SU-DHL-6 (cell line): ENCODE measurements at regions not wholly inside any gene's neighbourhood (a gene's known extent, or its start where the extent isn't known, plus 50 kb on each side); places are given as distances from the start of the nearest gene placed in this dataset.

Experiments used
- H2AFZ ChIP-seq: fragments of 200-600 bp; sonication (generic); 2 replicates; pipeline ENCODE4 v1.6.1; 2014; ENCODE audit warnings: low read depth, mild to moderate bottlenecking, moderate library complexity, mixed read lengths, antibody characterized with exemption, low read length; ENCODE audit not compliant: severe bottlenecking
- H3F3A ChIP-seq: fragments of 200-600 bp; shearing (Covaris generic); 2 replicates; pipeline ENCODE4 v1.6.0; 2016; ENCODE audit warnings: antibody characterized with exemption, mild to moderate bottlenecking; ENCODE audit not compliant: insufficient read depth
- H3K27ac ChIP-seq: fragments of 200-600 bp; sonication (generic); 2 replicates; pipeline ENCODE4 v1.5.1; 2016; ENCODE audit warnings: low read depth, mild to moderate bottlenecking, low read length, moderate library complexity, mixed read lengths
- H3K27me3 ChIP-seq: fragments of 200-600 bp; sonication (generic), shearing (Covaris generic); 2 replicates; pipeline ENCODE4 v1.6.0; 2014; ENCODE audit warnings: mild to moderate bottlenecking, low read length
- H3K36me3 ChIP-seq: fragments of 200-600 bp; sonication (generic); 2 replicates; pipeline ENCODE4 v1.6.1; 2014; ENCODE audit warnings: mild to moderate bottlenecking, low read length, mixed read lengths
- H3K4me2 ChIP-seq: fragments of 300-600, 200-600 bp; shearing (Covaris generic), sonication (generic); 2 replicates; pipeline ENCODE4 v1.6.0; 2014; ENCODE audit warnings: low read length, low read depth, mild to moderate bottlenecking; ENCODE audit not compliant: poor library complexity, severe bottlenecking
- H3K4me3 ChIP-seq: fragments of 200-600 bp; sonication (generic); 2 replicates; pipeline ENCODE4 v1.5.1; 2014; ENCODE audit warnings: antibody characterized with exemption, low read length, mild to moderate bottlenecking, mixed read lengths; ENCODE audit not compliant: insufficient read depth, poor library complexity, severe bottlenecking
- H3K79me2 ChIP-seq: fragments of 200-600 bp; sonication (generic); 2 replicates; pipeline ENCODE4 v1.6.1; 2014; ENCODE audit warnings: mild to moderate bottlenecking, low read length, moderate library complexity; ENCODE audit not compliant: insufficient read depth
- H3K9ac ChIP-seq: fragments of 200-600 bp; sonication (generic); 2 replicates; pipeline ENCODE4 v1.7.0; 2014; ENCODE audit warnings: mild to moderate bottlenecking, low read length
- H3K9me2 ChIP-seq: fragments of 200-600 bp; sonication (generic); replicated peaks from 2 replicates; pipeline ENCODE4 v1.6.1; 2014; ENCODE audit warnings: low read length; ENCODE audit not compliant: insufficient read depth
- H3K9me3 ChIP-seq: fragments of 200-600 bp; sonication (generic); 2 replicates; pipeline ENCODE4 v1.6.1; 2014; ENCODE audit warnings: low read length, mixed read lengths; ENCODE audit not compliant: insufficient read depth
- H4K20me1 ChIP-seq: fragments of 200-600 bp; sonication (generic); 2 replicates; pipeline ENCODE4 v1.6.1; 2014; ENCODE audit warnings: low read depth, mild to moderate bottlenecking, antibody characterized with exemption, low read length, moderate library complexity, mixed read lengths
- EZH2phosphoT487 ChIP-seq: fragments of 200-600 bp; sonication (generic), shearing (Covaris generic); conservative IDR thresholded peaks from 2 replicates; pipeline ENCODE4 v1.6.1; 2018; ENCODE audit warnings: mild to moderate bottlenecking, antibody characterized with exemption, low read length, moderate library complexity, mixed read lengths
- TF ChIP-seq, protein P1 (sequence below): fragments of 200-600 bp; sonication (generic); IDR thresholded peaks from one replicate; pipeline ENCODE4 v1.5.1; 2017; ENCODE audit warnings: antibody characterized with exemption, mild to moderate bottlenecking, low read length, moderate library complexity; ENCODE audit not compliant: insufficient read depth, poor library complexity, severe bottlenecking

DNA sequence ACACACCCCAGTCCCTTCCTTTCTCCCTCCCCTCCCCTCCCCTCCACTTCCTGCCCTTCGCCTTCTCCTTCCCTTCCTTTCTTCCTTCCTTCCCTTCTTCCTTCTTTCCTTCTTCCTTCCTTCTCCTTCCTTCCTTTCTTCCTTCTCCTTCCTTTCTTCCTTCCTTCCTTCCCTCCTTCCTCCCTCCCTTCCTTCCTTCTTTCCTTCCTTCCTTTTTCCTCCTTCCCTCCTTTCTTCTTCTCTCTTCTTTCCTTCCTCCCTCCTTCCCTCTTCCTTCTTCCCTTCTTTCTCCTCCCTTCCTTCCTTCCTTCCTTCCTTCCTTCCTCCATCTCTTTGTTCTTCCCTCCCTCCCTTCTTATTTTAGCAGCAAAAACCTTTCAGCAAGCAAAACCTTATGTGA, 162.1 kb downstream of the EFNB1 start:
- H3K27me3 ChIP-seq = no peaks in the 10 kb centered on the region

DNA sequence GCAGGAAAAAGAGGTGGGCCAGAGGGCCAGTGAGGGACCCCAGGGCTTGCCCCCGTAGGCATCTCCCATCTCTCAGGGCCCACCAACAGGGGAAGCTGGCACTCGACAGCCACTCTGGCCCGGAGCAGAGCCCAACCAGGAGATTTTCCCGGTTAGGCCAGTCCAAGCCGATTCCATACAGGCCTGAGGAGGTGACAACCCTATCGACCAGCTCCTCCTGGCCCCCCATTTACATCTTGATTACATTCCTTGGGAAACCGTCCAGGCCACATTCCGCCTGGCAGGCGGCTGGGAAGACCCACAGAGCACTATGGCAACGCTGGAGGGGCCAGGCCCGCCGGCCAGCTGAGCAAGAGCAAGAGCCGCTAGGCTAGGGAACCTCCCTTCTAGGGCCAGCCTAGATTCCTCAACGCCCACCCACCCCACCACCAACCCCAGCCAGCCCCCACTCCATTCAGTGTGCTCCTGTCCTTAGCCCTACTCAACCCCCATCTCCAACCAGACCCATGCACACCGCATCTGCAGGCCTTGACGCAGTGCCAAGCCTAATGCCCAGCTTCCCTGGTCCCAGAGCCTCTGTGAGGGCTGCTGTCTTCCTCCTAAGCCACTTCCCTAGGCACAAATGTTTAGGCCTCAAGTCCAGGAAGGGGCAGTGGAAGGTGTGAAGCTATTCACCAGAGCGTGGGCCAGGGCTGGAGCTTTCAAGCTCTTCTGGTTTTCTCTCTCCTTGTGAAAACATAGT, 161.2 kb downstream of the EFNB1 start:
- H3K27me3 ChIP-seq = no peaks in the 10 kb centered on the region
- H3K4me2 ChIP-seq = no peak overlapping the region
- no peaks in the 10 kb centered on the region for H3K9me2 ChIP-seq
- H3F3A ChIP-seq = no peaks in the 10 kb centered on the region
- no peaks in the 10 kb centered on the region for H3K36me3 ChIP-seq
- H3K27ac ChIP-seq = no peak overlapping the region
- H3K9me3 ChIP-seq = no peaks in the 10 kb centered on the region
- H4K20me1 ChIP-seq = no peaks in the 10 kb centered on the region
- H2AFZ ChIP-seq = no peak overlapping the region
- no peak for TF ChIP-seq EZH2phosphoT487
- TF ChIP-seq, protein P1, sequence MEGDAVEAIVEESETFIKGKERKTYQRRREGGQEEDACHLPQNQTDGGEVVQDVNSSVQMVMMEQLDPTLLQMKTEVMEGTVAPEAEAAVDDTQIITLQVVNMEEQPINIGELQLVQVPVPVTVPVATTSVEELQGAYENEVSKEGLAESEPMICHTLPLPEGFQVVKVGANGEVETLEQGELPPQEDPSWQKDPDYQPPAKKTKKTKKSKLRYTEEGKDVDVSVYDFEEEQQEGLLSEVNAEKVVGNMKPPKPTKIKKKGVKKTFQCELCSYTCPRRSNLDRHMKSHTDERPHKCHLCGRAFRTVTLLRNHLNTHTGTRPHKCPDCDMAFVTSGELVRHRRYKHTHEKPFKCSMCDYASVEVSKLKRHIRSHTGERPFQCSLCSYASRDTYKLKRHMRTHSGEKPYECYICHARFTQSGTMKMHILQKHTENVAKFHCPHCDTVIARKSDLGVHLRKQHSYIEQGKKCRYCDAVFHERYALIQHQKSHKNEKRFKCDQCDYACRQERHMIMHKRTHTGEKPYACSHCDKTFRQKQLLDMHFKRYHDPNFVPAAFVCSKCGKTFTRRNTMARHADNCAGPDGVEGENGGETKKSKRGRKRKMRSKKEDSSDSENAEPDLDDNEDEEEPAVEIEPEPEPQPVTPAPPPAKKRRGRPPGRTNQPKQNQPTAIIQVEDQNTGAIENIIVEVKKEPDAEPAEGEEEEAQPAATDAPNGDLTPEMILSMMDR = no peak
- H3K4me3 ChIP-seq = no peak overlapping the region
- no peaks in the 10 kb centered on the region for H3K79me2 ChIP-seq
- no peak overlapping the region for H3K9ac ChIP-seq

More for the DNA sequence above, 162.1 kb downstream of the EFNB1 start:
- no peaks in the 10 kb centered on the region for H3K9me2 ChIP-seq
- H3K9me3 ChIP-seq = no peaks in the 10 kb centered on the region
- no peak overlapping the region for H3K27ac ChIP-seq
- H3K4me2 ChIP-seq = no peak overlapping the region
- H3K36me3 ChIP-seq = no peaks in the 10 kb centered on the region
- H3K9ac ChIP-seq = no peak overlapping the region
- no peak for TF ChIP-seq EZH2phosphoT487
- TF ChIP-seq, protein P1 = no peak
- no peaks in the 10 kb centered on the region for H3F3A ChIP-seq
- H2AFZ ChIP-seq = no peak overlapping the region
- H3K4me3 ChIP-seq = no peak overlapping the region
- no peaks in the 10 kb centered on the region for H4K20me1 ChIP-seq
- no peaks in the 10 kb centered on the region for H3K79me2 ChIP-seq

DNA sequence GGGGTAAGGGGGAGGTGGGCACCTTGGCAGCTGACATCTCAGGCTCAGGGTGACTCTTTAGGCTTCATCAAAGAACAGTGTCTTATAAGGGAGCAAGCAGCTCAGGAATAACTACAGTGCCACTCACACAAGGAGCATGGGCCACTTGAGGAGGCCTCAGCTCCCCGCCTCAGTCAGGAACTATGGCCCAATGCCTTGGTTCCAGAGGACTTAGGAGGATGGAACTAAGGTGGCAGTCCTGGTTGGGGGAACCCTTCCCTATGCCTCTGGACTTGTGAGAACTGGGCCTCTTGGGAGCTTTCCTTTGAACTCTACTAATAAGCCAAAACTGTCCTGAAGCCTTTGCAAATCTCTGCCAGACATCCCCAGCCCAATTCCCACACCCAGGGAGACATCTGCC, 160.6 kb downstream of the EFNB1 start:
- H3K9me3 ChIP-seq = no peaks in the 10 kb centered on the region
- no peak for TF ChIP-seq EZH2phosphoT487
- H3K9me2 ChIP-seq = no peaks in the 10 kb centered on the region
- H3K36me3 ChIP-seq = no peaks in the 10 kb centered on the region
- no peaks in the 10 kb centered on the region for H3F3A ChIP-seq
- no peak overlapping the region for H3K9ac ChIP-seq
- H3K27me3 ChIP-seq = no peaks in the 10 kb centered on the region
- H3K4me2 ChIP-seq = no peak overlapping the region
- no peaks in the 10 kb centered on the region for H3K79me2 ChIP-seq
- H2AFZ ChIP-seq = no peak overlapping the region
- no peak overlapping the region for H3K4me3 ChIP-seq
- no peak overlapping the region for H3K27ac ChIP-seq
- no peaks in the 10 kb centered on the region for H4K20me1 ChIP-seq

DNA sequence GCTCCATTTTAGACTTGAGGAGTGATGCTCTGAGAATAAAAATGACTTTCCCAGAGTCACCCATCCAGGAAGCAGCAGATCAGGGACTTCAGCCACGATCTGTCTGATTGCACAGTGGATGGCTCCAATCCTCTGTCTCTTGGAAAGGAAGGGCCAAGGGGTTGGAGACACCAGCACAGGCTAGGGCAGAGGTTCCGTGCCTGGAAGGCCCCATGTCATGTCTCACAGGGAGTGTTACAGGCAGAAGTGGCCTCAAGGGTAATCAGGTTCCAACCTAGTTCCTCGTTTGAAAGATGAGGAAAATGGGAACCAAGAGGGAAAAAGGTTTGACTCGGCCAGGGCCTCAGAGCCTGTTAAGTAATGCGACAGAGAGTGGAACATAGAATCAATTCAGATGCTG, 160.0 kb downstream of the EFNB1 start:
- Histone ChIP-seq H3K9ac (no peak overlapping the region), H3K27ac (no peak overlapping the region), H3K4me3 (no peak overlapping the region), H3K27me3 (no peaks in the 10 kb centered on the region), H3F3A (no peaks in the 10 kb centered on the region), H4K20me1 (no peaks in the 10 kb centered on the region), H3K9me3 (no peaks in the 10 kb centered on the region), H3K79me2 (no peaks in the 10 kb centered on the region), H3K36me3 (no peaks in the 10 kb centered on the region), H3K4me2 (no peak overlapping the region), H3K9me2 (no peaks in the 10 kb centered on the region), H2AFZ (no peak overlapping the region)
- no peak for TF ChIP-seq EZH2phosphoT487
- TF ChIP-seq, protein P1 = no peak
